DMS 273 (cell line): ENCODE measurements at regions not wholly inside any gene's neighbourhood (a gene's known extent, or its start where the extent isn't known, plus 50 kb on each side); places are given as distances from the start of the nearest gene placed in this dataset.
"Not testable (repeated sequence)": the region's sequence is repeated elsewhere in the genome, so short reads cannot be mapped to it uniquely, and the experiment has no call there.

Experiments used
- DNase-seq: peaks from one replicate; lab custom pipeline; 2025; ENCODE audit not compliant: unreplicated experiment; lab: John Stamatoyannopoulos, UW

GRCh38 chr1:208344202-208344857, 100.1 kb upstream of the PLXNA2 start:
- no peak for DNase-seq

DNA sequence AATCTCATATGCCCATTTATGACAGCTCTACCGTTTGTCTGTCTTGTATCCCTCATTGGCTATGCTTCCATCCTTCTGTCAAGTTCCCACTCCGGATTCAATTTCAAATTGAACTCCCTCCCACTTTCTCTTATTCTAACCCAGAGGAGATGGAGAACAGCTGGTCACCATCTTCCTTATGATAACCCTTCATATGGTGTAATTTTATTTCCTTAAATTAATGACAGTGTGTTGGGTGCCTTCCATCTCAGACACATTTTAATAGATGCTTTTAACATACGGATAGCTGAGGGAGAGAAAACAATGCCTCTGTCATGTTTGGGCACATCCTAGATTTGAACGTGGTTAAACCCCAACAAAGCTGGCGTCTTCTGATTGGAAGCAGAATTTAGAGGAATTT, 103.0 kb upstream of the PLXNA2 start:
- peak; percentile 44 for DNase-seq

DNA sequence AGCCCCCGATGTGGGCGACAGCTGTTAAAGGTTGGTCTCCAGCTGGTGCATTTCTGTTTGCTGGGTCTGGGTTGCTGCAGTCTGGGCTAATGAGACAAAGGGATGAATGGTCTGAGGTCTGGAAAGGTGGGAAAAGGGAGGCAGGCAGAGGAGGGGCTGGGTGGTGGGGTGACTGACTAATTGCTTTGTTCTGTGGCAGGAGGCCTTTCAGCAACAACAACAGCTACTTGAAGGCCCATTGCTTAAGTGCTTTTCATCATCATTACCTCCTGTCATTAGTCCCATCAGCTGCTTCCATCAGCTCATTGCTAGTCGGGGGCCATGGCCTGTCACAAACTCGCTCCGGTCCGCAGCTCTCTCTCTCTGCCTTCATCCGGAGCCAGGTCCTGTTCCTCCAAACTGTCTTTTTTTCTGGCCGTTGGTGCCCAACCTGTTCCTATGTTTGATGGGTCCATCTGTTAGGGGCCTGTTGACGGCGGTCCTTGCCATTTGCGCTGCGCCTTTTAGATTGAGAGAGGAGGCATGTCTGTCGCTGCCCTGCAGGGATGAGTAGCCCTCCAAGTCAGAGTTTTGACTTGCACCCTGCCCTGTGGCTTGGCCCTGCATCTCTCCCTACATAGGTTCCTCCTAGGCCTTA, 105.6 kb upstream of the PLXNA2 start:
- peak; percentile 27 for DNase-seq

DNA sequence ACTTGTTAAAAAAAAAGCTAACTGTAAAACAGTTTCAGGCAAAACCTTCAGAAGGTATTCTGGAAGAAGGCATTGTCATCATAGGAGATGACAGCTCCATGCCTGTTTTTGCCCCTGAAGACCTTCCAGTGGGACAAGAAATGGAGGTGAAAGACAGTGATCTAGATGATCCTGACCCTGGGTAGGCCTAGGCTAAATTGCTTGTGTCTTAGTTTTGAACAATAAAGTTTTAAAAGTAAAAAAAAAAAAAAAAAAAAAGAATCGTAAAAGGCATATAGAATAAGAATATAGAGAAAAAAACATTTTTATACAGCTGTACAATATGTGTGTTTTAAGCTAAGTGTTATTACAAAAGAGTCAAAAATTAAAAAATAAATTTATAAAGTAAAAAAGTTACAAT, 106.6 kb upstream of the PLXNA2 start:
- DNase-seq = no peak

- DNase-seq = no peak
Observed at GRCh38 chr1:208351838-208352237, 107.7 kb upstream of the PLXNA2 start.

DNA sequence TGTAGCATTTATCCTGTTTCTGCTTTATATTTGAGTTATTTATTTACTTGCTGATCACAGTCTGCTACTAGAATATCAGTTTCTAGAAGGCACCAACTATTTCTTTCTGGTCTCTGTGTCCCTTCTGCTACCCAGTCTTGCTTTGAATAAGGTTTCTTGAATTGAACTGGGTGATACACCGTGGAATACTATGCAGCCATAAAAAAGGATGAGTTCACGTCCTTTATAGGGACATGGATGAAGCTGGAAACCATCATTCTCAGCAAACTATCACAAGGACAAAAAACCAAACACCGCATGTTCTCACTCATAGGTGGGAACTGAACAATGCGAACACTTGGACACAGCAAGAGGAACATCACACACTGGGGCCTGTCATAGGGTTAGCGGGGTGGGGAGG, 109.6 kb upstream of the PLXNA2 start:
- DNase-seq = not testable (repeated sequence)

GRCh38 chr1:208357644-208358507, 113.7 kb upstream of the PLXNA2 start:
- DNase-seq = no peak

DNA sequence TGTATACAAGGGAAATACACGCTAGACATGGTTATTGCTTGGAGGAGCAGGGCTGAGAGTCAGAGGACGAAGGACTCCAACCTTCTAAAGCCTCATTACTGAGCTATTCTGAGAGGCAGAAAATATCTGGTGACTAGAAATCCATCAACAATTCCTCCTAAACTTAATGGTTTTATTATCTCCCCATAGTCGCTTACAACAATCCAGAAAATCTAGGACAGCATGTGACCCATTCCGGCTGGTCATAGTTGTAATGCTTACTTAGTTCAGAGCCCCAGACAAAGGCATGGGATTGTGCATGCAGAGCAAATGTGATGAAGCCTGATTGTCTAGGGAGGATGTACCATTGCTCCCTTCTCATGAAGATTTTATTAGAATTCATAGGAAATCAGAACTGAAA, 114.5 kb upstream of the PLXNA2 start:
- DNase-seq = no peak

DNA sequence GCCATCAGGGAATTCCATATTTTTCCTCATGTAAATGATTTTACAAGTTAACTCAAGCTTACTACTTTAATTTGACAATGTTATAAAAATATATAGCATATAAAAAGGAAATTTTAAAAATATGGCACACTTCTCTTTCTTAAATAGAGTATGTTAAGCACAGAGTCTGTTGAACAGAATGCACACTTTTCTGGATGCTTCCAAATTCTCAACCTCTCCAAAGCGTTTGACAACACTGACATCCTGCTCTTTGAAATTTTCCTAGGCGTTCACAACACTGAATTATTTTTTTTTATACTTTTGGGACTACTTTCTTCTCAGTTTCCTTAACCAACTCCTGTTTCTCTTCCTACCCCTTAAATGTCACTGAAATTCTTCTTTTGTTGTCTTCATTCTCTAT, 117.8 kb upstream of the PLXNA2 start:
- no peak for DNase-seq

- no peak for DNase-seq
Observed at GRCh38 chr1:208366559-208366958, 122.4 kb upstream of the PLXNA2 start.

- DNase-seq = no peak
Observed at GRCh38 chr1:208369045-208369444, 124.9 kb upstream of the PLXNA2 start.

DNA sequence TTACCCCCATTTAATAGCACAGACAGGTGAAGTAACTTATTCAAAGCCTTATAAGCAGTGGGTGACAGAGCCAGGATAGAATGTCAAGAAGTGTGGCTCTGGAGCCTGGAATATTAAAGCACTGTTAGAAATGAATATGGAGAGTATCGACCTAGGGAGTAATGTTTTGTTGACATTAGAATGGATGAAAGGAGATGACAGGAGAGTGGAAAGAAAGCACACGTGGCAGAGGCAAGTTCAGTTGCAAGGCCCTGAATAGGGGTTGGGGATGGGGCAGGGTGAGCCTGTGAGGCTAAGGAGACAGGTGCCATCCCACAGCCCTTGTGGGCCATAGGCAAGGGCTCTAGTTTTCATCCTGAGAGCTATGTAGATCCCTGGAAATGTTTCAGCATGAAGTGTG, 125.5 kb upstream of the PLXNA2 start:
- no peak for DNase-seq

- no peak for DNase-seq
Observed at GRCh38 chr1:208374391-208374941, 130.3 kb upstream of the PLXNA2 start.

- DNase-seq = no peak
Observed at GRCh38 chr1:208381481-208381880, 137.3 kb upstream of the PLXNA2 start.

DNA sequence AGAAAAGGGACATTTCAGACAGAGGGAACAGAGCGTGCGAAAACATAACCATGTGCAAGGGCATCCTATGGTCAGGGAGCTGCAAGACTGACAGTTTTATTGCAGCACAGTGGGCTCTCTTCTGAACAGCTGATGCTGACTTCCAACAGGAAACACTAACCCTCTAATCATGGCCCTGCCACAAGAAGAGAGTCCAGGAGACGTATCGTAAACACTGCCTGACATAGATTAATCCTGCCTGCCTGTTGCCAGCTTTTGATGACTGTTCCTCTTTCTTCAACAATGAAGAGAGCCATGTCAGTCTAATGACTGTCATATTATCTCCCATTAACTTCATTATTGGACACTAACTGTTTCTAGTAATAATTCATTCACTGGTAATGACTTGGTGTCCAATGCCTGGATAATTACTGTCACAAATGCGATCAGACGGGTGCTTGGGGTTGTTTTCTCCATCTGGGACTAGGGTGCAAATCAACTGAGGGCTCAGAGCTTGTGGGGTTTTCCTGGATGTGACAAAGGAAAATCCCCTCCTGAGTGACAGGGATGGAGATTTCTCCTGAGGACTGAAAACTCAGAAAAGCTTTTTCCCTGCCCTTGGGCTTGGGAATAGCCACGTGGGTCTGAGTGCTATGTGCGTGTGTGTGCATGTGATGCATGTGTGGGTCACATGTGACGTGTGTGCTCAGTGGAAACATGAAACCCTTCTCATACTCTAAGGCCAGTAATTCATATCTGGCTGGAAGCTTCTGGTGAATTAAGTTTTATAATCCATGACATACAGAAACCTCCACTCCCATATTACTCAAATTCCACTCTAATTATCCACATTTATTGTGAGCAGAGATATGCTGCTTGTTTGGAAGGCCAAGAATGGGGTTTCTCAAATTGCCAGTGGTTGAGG, 144.0 kb upstream of the PLXNA2 start:
- no peak for DNase-seq

DNA sequence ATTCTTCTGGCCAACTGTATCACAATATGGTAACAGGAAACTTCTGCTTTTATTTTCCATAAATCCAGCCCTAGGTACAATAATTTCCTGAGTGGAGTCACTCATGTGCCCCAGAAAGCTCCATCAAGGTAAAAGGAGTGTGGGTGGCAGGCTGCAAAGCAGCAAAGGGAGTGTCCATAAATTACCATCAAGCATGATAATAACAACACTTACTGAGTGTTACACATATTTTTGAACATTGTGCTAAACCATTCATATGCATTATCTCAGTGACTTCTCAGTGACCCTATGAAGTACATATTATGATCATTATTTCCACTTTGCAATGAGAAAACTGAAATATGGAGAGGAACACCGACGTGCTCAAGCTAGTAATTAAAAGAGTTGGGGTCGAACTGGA, 149.2 kb upstream of the PLXNA2 start:
- DNase-seq = no peak

- no peak for DNase-seq
Observed at GRCh38 chr1:208393826-208394225, 149.6 kb upstream of the PLXNA2 start.

- no peak for DNase-seq
Observed at GRCh38 chr1:208397286-208397685, 153.1 kb upstream of the PLXNA2 start.

- DNase-seq = no peak
Observed at GRCh38 chr1:208405014-208405413, 160.8 kb upstream of the PLXNA2 start.

DNA sequence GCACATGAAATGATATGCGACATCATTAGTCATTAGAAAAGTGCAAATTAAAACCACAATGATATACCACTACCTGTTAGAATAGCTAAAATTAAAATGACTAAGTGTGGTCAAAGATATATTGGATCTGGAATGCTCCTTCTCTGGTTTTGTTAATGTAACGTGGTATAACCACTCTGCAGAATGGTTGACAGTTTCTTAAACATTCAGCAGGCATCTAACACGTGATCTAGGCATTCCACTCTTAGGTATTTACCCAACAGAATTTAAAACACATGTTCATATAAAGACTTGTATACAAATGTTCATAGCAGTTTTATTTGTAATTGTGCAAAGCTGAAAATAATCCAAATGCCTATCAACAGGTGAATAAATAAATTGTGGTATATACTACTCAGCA, 165.0 kb upstream of the PLXNA2 start:
- no peak for DNase-seq

GRCh38 chr1:208410409-208410808, 166.2 kb upstream of the PLXNA2 start:
- DNase-seq = no peak
